Natural killer cell (primary cell): ENCODE measurements at regions not wholly inside any gene's neighbourhood (a gene's known extent, or its start where the extent isn't known, plus 50 kb on each side); places are given as distances from the start of the nearest gene placed in this dataset.

ENCODE experiments used
- ATAC-seq, 3 donors: fragments of 150-1000 bp in 2 of 3; fragments of 200-7000 bp in 1 of 3; cut with Tn5 transposase; 1 replicate in 1 of 3; 2 replicates in 2 of 3; pipeline ENCODE4 v1.10.0; 2021; ENCODE audit warnings: mild to moderate bottlenecking in 2 of 3, moderate library complexity in 2 of 3
- DNase-seq, 2 donors: peaks; one replicate each; pipeline versions ENCODE4 v3.0.0 to v3.0.0-alpha.2; 2013 to 2021; ENCODE audit warnings: mixed read lengths in 1 of 2
- H3K27ac ChIP-seq: one replicate; pipeline ENCODE4 v1.5.1; 2013; ENCODE audit warnings: mild to moderate bottlenecking, low read length
- H3K27me3 ChIP-seq: one replicate; pipeline ENCODE4 v1.6.1; 2013; ENCODE audit warnings: low read length; ENCODE audit not compliant: control insufficient read depth, insufficient read depth
- H3K36me3 ChIP-seq: one replicate; pipeline ENCODE4 v1.6.1; 2013; ENCODE audit warnings: low read length; ENCODE audit not compliant: control insufficient read depth, insufficient read depth
- H3K4me1 ChIP-seq: one replicate; pipeline ENCODE4 v1.6.1; 2013; ENCODE audit warnings: low read length; ENCODE audit not compliant: control insufficient read depth, insufficient read depth
- H3K4me3 ChIP-seq: one replicate; pipeline ENCODE4 v1.5.1; 2013; ENCODE audit warnings: low read length
- H3K9me3 ChIP-seq: one replicate; pipeline ENCODE4 v1.6.1; 2013; ENCODE audit warnings: low read length; ENCODE audit not compliant: control insufficient read depth, insufficient read depth
- H3K27ac Mint-ChIP-seq, 2 donors: one replicate each; pipeline ENCODE4 v1.8.0; 2022; ENCODE audit warnings: mild to moderate bottlenecking in 2 of 2, mixed read lengths in 2 of 2, moderate library complexity in 1 of 2
- H3K27me3 Mint-ChIP-seq, 2 donors: one replicate each; pipeline ENCODE4 v1.8.0; 2022; ENCODE audit warnings: low read depth in 2 of 2, mixed read lengths in 2 of 2
- H3K36me3 Mint-ChIP-seq: one replicate; pipeline ENCODE4 v1.8.0; 2022; ENCODE audit warnings: mixed read lengths
- H3K4me1 Mint-ChIP-seq, 2 donors: one replicate each; pipeline ENCODE4 v1.8.0; 2022; ENCODE audit warnings: mixed read lengths in 2 of 2
- H3K4me3 Mint-ChIP-seq: one replicate; pipeline ENCODE4 v1.8.0; 2022; ENCODE audit warnings: mild to moderate bottlenecking, moderate library complexity, mixed read lengths
- H3K9me3 Mint-ChIP-seq, 2 donors: one replicate each; pipeline ENCODE4 v1.8.0; 2022; ENCODE audit warnings: mixed read lengths in 2 of 2
- CTCF ChIP-seq: fragments of 200-600 bp; IDR thresholded peaks from one replicate; pipeline ENCODE4 v1.8.0; 2022; ENCODE audit warnings: antibody characterized with exemption
- WGBS: methylation state at CpG from one replicate; pipeline ENCODE4 v1.1.7; 2013; ENCODE audit warnings: missing lambda C conversion rate; ENCODE audit not compliant: insufficient coverage; 5-methylcytosine and 5-hydroxymethylcytosine counted together
- intact Hi-C: fragments of 100-400 bp; cut with micrococcal nuclease; formaldehyde crosslinking; loops from one replicate; pipeline ENCODE4 v1.14.2; 2022

- ATAC-seq (no peak), DNase-seq (no peak)
- TF ChIP-seq CTCF = no peak
- no peak overlapping the region for H3K4me3 ChIP-seq
- H3K36me3 ChIP-seq = no peaks in the 10 kb centered on the region
- H3K27ac ChIP-seq = no peak overlapping the region
- Mint-ChIP-seq H3K4me1 (peaks cover 0 to 3% of the 10 kb centered on the region in 2 donors), H3K27me3 (peaks cover 0 to 2% of the 10 kb centered on the region in 2 donors), H3K9me3 (peaks cover 0 to 4% of the 10 kb centered on the region in 2 donors), H3K27ac (no peak overlapping the region), H3K4me3 (no peak overlapping the region), H3K36me3 (no peaks in the 10 kb centered on the region)
- no peaks in the 10 kb centered on the region for H3K27me3 ChIP-seq
- H3K4me1 ChIP-seq = no peaks in the 10 kb centered on the region
- WGBS = 77% methylated on average over 4 of the region's 4 CpGs
- no peaks in the 10 kb centered on the region for H3K9me3 ChIP-seq
- intact Hi-C loops = no loop called here
Observed at GRCh38 chr5:89277816-89278215, 394.8 kb upstream of the MEF2C start.

- Mint-ChIP-seq H3K36me3 (no peaks in the 10 kb centered on the region), H3K4me3 (no peak overlapping the region), H3K4me1 (peaks cover 0 to 2% of the 10 kb centered on the region in 2 donors), H3K27ac (no peak overlapping the region), H3K27me3 (peaks cover 0 to 2% of the 10 kb centered on the region in 2 donors), H3K9me3 (peaks cover 0 to 4% of the 10 kb centered on the region in 2 donors)
- no peak overlapping the region for H3K27ac ChIP-seq
- H3K36me3 ChIP-seq = no peaks in the 10 kb centered on the region
- no peak overlapping the region for H3K4me3 ChIP-seq
- WGBS = 97% methylated on average over 1 of the region's 1 CpG
- DNase-seq (no peak), ATAC-seq (no peak)
- H3K27me3 ChIP-seq = no peaks in the 10 kb centered on the region
- no peak for TF ChIP-seq CTCF
- no peaks in the 10 kb centered on the region for H3K4me1 ChIP-seq
- H3K9me3 ChIP-seq = no peaks in the 10 kb centered on the region
- intact Hi-C loops = no loop called here
Observed at GRCh38 chr5:89276566-89277305, 393.8 kb upstream of the MEF2C start.

- DNase-seq = no peak
- Histone ChIP-seq H3K4me1 (no peaks in the 10 kb centered on the region), H3K9me3 (no peaks in the 10 kb centered on the region), H3K36me3 (no peaks in the 10 kb centered on the region), H3K27ac (no peak overlapping the region), H3K4me3 (no peak overlapping the region), H3K27me3 (no peaks in the 10 kb centered on the region)
- Mint-ChIP-seq H3K4me1 (peaks cover 6% of the 10 kb centered on the region in 2 donors), H3K9me3 (peaks cover 0 to 4% of the 10 kb centered on the region in 2 donors), H3K27ac (no peak overlapping the region), H3K4me3 (no peak overlapping the region), H3K27me3 (peaks cover 0 to 2% of the 10 kb centered on the region in 2 donors), H3K36me3 (no peaks in the 10 kb centered on the region)
- WGBS = 67% methylated on average over 3 of the region's 4 CpGs
- intact Hi-C loops = no loop called here
- ATAC-seq = no peak
- TF ChIP-seq CTCF = no peak
Observed at GRCh38 chr5:89275066-89275855, 392.3 kb upstream of the MEF2C start.
